ENCODE measurements at regions not wholly inside any gene's neighbourhood (a gene's known extent, or its start where the extent isn't known, plus 50 kb on each side); places are given as distances from the start of the nearest gene placed in this dataset.

DNA sequence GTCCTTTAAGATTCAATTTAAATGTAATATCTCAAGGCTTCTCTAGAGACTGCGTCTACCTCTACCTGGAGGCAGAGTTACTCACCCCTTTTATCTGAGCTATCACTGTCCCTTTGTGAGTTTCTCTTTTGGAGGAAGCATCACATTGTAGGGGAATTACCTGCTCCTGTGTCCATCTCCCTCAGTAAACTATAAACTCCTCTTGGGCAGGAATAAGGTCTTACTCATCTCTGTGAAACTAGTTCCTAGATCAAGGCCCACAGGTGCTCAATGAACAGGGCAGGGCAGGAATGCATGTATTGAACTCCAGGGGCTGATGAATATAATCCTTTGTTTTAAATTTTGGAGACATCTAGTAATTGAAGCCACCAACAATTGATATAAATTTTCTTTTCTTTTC lies 139.8 kb upstream of the ERCC6L2 start:
- TF ChIP-seq, protein P1, sequence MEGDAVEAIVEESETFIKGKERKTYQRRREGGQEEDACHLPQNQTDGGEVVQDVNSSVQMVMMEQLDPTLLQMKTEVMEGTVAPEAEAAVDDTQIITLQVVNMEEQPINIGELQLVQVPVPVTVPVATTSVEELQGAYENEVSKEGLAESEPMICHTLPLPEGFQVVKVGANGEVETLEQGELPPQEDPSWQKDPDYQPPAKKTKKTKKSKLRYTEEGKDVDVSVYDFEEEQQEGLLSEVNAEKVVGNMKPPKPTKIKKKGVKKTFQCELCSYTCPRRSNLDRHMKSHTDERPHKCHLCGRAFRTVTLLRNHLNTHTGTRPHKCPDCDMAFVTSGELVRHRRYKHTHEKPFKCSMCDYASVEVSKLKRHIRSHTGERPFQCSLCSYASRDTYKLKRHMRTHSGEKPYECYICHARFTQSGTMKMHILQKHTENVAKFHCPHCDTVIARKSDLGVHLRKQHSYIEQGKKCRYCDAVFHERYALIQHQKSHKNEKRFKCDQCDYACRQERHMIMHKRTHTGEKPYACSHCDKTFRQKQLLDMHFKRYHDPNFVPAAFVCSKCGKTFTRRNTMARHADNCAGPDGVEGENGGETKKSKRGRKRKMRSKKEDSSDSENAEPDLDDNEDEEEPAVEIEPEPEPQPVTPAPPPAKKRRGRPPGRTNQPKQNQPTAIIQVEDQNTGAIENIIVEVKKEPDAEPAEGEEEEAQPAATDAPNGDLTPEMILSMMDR (IDR thresholded peaks at IDR 0.05; ENCODE audit: insufficient read depth, low read length, poor library complexity, severe bottlenecking): no peak
- TF ChIP-seq EZH2phosphoT487 (conservative IDR thresholded peaks at IDR 0.05; ENCODE audit: low read length): no peak

Measured in SU-DHL-6 (cell line).